Nephron (organoid): ENCODE measurements at regions not wholly inside any gene's neighbourhood (a gene's known extent, or its start where the extent isn't known, plus 50 kb on each side); places are given as distances from the start of the nearest gene placed in this dataset.
"Not testable (repeated sequence)": the region's sequence is repeated elsewhere in the genome, so short reads cannot be mapped to it uniquely, and the experiment has no call there.

Source experiments
- H3K27ac Mint-ChIP-seq, 3 experiments: 2 replicates each; pipeline ENCODE4 v1.8.0; 2020; ENCODE audit warnings: mixed read lengths in 3 of 3, mild to moderate bottlenecking in 2 of 3, moderate library complexity in 1 of 3
- H3K27me3 Mint-ChIP-seq: 2 replicates; pipeline ENCODE4 v1.8.0; 2021; ENCODE audit warnings: low read depth, mild to moderate bottlenecking, moderate library complexity, mixed read lengths
- H3K36me3 Mint-ChIP-seq: 2 replicates; pipeline ENCODE4 v1.8.0; 2020; ENCODE audit warnings: low read depth, mixed read lengths
- H3K4me1 Mint-ChIP-seq: 2 replicates; pipeline ENCODE4 v1.8.0; 2020; ENCODE audit warnings: mixed read lengths
- H3K4me3 Mint-ChIP-seq, 3 experiments: 2 replicates each; pipeline ENCODE4 v1.8.0; 2020; ENCODE audit warnings: mild to moderate bottlenecking in 3 of 3, mixed read lengths in 3 of 3, moderate library complexity in 2 of 3
- H3K9me3 Mint-ChIP-seq: 2 replicates; pipeline ENCODE4 v1.8.0; 2020; ENCODE audit warnings: mixed read lengths

DNA sequence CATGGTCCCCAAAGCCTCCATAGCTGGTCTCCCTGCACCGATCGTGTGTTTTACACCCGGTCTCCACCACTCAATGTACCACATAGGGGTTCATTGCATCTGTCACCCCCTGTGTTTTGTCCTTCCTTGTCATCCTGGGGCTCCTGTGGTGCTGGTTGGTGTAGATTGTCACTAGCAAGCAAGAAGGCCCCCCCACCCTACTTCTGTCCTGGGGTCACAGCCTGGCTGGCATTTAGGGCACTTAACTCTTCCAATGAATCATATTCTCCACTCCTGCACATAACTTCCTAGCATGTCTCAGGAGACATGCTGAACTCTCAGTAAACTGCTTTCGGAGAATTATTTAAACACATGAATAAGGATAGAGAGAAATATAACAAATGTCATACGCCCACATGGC is 161.4 kb downstream of the BCL2L11 start:
- not testable (repeated sequence) for H3K27ac Mint-ChIP-seq, H3K9me3 Mint-ChIP-seq, H3K27me3 Mint-ChIP-seq, H3K4me1 Mint-ChIP-seq, H3K36me3 Mint-ChIP-seq, H3K4me3 Mint-ChIP-seq

DNA sequence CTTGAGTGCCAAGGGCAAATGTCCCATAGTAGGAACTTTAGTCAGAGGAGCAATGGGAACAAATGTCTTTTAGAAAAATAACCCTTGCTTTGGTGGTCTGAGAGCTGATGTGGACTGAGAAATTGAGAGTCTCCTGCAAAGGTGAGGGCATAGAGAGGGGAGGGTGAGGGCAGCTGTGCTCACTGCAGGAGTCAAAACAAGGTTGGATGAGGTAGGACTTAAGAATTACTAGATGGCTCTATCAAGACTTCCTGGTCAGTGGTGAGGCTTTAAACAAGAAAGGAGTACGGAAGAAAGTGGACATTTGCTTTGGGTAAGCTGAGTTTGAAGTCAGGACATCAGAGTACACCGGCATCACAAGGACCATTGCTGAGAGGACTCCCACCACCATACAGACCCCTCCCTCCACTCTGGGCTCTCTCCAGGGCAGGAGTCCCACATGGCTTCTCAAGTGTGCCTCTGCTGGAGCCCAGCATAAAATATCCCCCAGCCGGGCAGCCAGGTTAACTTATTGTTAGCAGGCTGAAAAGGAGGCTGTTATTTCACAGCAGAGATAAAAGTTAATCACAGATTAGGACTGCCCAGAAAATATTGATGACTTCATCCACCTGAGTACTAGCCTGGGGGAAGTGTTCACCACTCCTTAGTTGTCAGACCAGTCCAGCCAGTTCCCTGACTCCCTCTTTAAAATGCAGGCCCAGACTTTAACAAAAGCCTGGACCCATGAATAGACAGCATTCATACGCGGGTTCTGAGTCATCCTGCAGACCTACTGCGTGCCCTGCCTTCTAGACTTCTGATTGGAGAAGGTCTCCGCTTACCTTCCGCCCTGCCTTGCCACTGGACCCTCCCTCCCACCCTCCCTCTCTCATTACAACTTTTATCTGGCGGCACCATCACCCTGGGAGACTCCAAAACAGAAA is 167.2 kb downstream of the BCL2L11 start:
- H3K36me3 Mint-ChIP-seq, H3K27me3 Mint-ChIP-seq, H3K4me3 Mint-ChIP-seq, H3K4me1 Mint-ChIP-seq, H3K9me3 Mint-ChIP-seq: not testable (repeated sequence)
- peak overlapping the region in 1 of 3 experiments; percentile 23 for H3K27ac Mint-ChIP-seq

DNA sequence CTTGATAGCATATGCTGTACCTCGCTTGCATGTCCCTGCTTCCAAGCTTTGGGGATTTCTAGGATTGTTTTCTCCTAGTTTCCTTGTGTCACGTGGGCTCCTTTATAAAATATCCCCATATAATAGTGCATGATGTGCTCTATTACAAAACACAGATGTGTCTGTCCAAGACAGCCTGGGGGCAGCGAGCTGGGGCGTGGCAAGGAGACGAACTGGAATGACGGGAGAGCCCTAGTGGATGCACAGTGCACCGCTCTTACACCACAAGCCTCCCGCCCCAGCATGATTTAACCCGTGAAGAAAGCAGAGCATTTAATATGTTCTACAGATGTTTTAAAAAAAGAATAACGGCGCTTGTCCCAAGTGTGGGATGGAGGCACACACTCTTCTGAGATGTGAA is 169.7 kb downstream of the BCL2L11 start:
- not testable (repeated sequence) for H3K4me3 Mint-ChIP-seq, H3K4me1 Mint-ChIP-seq, H3K9me3 Mint-ChIP-seq, H3K27ac Mint-ChIP-seq, H3K36me3 Mint-ChIP-seq, H3K27me3 Mint-ChIP-seq

DNA sequence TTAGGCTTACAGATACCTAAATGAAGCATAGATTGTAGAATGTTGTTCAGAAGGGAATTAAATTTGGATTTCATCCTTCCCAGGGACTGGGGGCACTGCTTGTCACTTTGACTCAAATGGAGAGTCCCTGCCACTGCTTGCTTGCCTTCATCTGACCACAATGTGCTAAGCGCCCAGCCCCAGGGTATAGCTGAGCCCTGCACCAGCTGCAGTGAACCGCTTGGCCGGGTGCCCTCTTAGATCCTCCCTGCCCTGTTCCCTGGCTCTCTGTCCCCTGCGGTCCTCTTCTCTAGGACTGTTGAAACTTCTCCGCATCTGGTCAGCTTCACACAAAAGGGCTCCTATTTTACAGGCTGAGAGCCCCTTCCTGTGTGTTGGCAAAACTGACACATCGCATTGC is 170.9 kb downstream of the BCL2L11 start:
- H3K4me1 Mint-ChIP-seq, H3K9me3 Mint-ChIP-seq, H3K27me3 Mint-ChIP-seq, H3K27ac Mint-ChIP-seq, H3K4me3 Mint-ChIP-seq, H3K36me3 Mint-ChIP-seq: not testable (repeated sequence)

DNA sequence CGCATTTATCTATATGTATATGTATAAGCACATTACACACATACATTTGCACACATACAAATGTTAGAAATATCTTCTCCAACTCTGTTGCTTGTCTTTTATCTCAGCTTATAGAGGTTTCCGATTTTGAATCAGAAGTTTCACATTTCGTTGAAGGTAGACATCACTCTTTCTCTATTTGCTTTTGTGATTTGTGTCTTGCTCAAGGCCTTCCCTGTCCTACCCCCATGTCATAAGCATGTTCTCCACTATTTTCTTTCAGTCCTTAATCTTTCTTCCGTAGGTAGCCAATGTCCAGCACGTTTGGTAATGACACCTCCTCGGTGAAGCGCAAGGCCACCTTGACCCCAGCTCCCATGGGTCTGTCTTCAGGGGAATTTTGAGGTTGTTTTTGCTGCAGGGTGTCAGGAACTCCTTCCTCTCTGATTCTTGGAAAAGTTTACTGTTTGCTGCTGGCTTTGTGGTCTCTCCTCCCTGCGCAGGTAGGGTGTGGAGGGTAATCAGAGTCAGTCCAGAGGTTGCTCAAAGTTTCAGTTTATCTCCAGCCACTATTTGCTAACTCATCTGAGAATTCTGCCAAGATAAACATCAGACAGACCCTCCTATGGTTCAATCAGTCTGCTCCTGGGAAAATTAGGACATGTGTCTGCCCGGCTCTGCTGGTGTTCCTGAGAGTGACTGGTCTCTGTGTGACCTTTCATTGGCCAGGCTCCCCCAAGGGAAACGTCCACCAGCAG is 171.7 kb downstream of the BCL2L11 start:
- not testable (repeated sequence) for H3K4me1 Mint-ChIP-seq, H3K9me3 Mint-ChIP-seq, H3K4me3 Mint-ChIP-seq, H3K27ac Mint-ChIP-seq, H3K36me3 Mint-ChIP-seq, H3K27me3 Mint-ChIP-seq

DNA sequence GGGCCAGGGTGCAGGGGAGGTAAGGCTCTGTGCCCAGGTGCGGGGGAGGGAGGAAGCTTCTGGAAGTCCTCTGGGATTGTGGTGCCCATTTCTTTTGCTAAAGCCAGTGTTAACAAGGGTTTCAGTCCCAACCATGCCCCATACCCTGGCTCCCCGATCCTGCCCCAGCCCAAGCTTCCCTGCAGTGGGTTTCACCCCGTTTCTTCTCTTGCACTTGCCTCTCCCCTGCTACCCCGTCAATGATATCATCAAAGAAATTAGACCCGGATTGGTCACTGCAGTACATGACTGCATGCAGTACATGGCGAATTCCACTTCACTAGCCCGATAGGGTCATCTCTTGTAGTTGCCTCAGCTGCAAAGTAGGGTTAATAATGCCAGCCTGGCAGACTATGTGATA is 174.0 kb downstream of the BCL2L11 start:
- H3K27me3 Mint-ChIP-seq, H3K4me1 Mint-ChIP-seq, H3K36me3 Mint-ChIP-seq, H3K4me3 Mint-ChIP-seq, H3K27ac Mint-ChIP-seq, H3K9me3 Mint-ChIP-seq: not testable (repeated sequence)

DNA sequence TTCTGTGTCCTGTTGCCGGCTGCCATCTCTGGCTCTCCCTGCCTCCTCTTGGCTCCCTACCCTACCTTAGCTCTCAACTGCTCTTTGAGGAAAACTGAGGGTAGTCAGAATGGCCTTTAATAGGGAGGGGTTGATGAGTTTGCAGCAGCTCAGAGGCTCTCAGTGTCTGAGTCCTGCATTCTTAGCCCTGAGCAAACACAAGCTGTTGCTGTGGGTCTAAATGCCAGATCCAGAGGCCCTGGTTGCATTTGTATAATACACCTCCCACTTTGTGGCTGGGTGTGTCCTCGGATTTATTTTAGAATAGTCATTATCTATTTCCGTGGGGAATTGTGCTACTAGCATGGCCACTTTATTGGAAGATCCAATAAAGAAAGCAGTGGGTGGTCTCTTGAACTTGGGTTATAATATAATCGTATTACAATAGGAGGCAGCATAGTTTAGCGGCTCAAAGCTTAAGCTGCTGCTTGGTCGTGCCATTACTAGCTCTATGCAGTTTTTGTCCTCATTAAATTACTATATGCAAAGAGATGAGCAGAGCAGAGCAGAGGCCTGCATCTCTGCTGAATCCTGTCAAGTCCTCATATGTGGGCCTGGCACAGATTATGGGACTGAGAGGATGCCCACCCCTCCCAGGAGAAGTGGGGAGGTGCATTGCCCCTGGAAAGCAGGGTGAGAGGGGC is 175.5 kb downstream of the BCL2L11 start:
- not testable (repeated sequence) for H3K4me3 Mint-ChIP-seq, H3K27ac Mint-ChIP-seq, H3K9me3 Mint-ChIP-seq, H3K36me3 Mint-ChIP-seq, H3K4me1 Mint-ChIP-seq, H3K27me3 Mint-ChIP-seq

DNA sequence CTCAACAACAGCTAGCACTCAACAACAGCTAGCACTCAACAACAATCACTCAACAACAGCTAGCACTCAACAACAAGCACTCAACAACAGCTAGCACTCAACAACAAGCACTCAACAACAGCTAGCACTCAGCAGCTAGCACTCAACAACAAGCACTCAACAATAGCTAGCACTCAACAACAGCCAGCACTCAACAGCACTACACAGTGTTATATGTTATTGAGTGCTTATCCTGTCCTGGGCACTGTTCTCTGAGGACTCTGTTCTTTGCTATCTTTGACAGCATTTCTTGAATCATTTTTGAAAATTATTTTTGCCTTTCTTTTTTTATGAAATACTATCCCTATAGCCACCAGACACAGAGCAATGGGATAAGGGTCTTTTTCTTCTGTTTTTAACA is 176.4 kb downstream of the BCL2L11 start:
- not testable (repeated sequence) for H3K9me3 Mint-ChIP-seq

DNA sequence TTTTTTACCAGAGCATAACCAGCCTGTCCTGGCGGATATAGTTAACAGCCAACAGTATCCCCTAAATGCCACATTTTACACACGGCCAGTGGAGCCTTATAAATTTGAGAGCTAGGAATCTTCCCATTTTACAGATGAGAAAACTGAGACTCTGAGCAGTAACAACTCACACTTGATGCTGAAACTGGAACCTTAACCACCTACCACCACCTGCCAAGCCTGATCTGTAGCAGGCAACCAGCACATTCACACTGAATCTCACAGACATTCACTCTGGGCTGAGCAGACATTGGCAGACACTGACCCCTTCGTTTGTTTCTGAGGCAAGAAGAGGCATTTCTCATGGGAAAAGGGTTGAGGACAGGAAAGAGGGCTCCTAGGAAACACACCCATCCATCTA is 178.2 kb downstream of the BCL2L11 start:
- not testable (repeated sequence) for H3K27ac Mint-ChIP-seq, H3K9me3 Mint-ChIP-seq, H3K36me3 Mint-ChIP-seq, H3K4me1 Mint-ChIP-seq, H3K4me3 Mint-ChIP-seq, H3K27me3 Mint-ChIP-seq

More for the DNA sequence above, 176.4 kb downstream of the BCL2L11 start:
- not testable (repeated sequence) for H3K4me3 Mint-ChIP-seq, H3K4me1 Mint-ChIP-seq, H3K27ac Mint-ChIP-seq, H3K36me3 Mint-ChIP-seq, H3K27me3 Mint-ChIP-seq

DNA sequence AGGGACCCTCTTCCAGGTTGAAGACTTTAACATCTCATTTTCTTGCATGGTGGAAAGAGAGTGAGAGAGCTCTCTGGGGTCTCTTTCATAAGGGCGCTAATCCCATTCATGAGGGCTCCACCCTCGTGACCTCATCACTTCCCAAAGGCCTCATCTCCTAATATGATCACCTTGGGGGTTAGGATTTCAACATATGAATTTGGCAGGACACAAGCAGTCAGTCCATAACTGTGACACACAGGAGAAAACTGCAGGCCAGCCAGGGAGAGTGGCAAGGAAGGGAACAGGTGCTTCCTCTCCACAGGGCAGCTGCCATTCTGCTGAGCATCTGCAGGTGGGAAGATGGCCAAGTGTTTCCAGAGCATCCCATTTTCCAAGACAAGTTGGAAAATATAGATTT is 178.9 kb downstream of the BCL2L11 start:
- H3K36me3 Mint-ChIP-seq, H3K4me3 Mint-ChIP-seq, H3K27ac Mint-ChIP-seq, H3K27me3 Mint-ChIP-seq, H3K9me3 Mint-ChIP-seq, H3K4me1 Mint-ChIP-seq: not testable (repeated sequence)

DNA sequence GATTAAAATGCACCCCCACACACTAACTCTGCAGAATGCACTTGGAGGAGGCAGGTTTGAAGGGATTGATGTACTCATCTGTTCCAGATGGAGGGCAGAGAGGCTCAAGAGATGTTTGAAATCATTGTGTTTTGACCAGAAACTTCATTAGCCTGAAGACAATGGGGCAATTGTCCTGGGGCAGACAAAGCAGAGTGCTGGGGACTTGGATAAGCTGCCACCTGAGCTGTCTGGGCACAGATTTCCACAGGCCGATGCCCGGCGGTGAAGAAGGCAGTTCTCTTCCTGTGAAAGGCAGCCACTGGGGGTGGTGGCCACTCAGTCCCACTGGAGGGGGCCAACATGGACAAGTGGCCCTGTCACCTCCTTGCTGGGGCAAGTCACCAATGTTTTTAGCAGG is 181.0 kb downstream of the BCL2L11 start:
- not testable (repeated sequence) for H3K27me3 Mint-ChIP-seq, H3K27ac Mint-ChIP-seq, H3K4me3 Mint-ChIP-seq, H3K36me3 Mint-ChIP-seq, H3K9me3 Mint-ChIP-seq
- peaks cover 11% of the 10 kb centered on the region for H3K4me1 Mint-ChIP-seq

DNA sequence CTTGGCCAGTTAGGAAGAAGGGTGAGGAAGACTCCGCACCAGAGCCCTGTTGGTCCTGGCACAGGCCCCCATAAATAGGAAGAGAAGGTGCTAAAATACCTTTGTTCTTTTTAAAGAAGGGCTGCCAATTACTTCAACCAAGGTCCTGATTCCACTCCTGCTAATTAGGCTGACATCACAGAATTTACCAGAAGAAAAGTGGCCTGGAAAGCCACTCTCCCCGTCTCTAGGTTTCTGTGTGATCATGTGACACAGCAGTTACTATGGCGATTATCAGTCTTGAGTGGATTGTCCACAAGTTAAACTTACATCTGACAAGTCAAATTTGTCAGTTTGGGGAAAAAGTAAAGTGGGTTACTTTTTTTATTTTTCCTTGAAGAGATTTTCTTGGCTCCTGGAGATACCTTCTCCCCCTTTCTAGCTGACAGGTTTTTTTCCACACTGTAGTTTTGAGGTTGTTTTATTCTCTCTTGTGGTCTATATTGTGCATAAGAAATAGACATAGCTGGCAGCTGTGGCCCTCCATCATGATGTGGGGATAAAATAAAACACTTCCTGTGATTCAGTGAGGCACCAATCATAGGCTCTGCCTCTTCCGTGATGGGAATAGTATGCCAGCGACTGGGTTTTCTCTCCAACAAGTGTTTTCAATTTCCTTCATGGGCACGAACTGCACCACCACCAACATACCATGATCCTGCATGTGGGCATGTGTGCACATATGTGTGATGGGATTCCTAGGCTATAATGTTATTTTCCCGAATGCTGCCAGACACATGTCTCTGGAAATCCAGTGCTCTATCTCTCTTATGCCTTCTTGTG is 181.9 kb downstream of the BCL2L11 start:
- not testable (repeated sequence) for H3K36me3 Mint-ChIP-seq, H3K4me3 Mint-ChIP-seq, H3K27ac Mint-ChIP-seq, H3K27me3 Mint-ChIP-seq, H3K9me3 Mint-ChIP-seq
- H3K4me1 Mint-ChIP-seq = peaks cover 11% of the 10 kb centered on the region

DNA sequence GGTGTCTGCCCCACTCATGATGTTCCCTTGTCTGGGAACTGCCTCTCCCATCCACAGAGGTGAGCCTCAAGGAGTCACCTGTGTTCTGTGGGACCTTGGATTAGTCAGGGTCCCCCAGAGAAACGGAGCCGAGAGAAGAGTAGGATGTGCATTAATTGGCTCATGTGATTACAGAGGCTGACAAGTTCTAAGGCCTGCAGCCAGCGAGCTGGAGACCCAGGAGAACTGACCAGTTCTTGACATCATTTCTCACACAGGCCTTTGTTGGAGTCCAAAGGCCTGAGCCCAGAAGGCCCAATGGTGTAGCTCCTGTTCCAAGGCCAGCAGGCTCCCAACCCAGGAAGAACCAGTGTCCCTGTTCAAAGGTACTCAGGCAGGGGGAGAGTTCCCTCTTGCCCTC is 186.6 kb downstream of the BCL2L11 start:
- H3K9me3 Mint-ChIP-seq, H3K4me3 Mint-ChIP-seq, H3K27ac Mint-ChIP-seq, H3K4me1 Mint-ChIP-seq, H3K27me3 Mint-ChIP-seq, H3K36me3 Mint-ChIP-seq: not testable (repeated sequence)

DNA sequence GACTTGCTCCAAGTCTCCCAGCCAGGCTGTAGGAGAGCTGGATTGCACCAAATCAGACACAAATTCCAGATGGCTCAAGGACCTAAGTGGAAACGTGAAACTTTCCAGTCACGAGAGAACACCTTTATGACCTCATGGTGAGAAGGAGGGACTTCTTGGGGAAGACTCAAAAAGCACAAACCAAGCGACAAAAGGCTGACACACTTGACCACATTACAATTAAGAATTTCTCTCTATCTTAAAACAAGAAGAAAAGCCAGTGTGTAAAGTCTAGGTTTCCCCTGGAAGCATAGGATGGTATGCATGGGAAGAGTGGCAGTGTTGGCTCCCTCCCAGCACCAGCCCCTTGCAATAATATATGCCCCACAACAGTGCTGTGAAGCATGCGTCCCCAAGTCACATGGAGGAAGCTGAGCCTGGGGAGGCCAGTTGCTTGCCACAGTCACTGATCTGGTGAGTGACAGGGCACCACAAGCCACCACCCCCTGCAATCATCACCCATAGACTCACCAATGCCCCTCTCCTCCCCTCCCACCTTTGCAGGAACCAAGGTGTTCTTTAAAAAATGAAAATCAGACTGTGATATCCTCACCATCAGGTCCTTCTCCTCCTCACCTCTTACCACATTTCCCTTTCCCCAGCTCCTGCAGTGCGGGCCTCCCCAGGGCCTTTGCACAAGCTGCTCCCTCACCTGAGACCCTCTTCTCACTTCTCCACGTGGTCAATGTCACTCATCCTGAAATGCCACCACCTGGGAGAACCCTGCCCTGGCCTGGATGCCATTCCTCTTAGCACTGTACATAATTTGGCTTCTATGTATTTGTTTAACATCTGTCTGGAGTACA is 188.7 kb downstream of the BCL2L11 start:
- not testable (repeated sequence) for H3K4me3 Mint-ChIP-seq, H3K27me3 Mint-ChIP-seq

More for the DNA sequence above, 188.7 kb downstream of the BCL2L11 start:
- H3K27ac Mint-ChIP-seq = peak overlapping the region in 1 of 3 experiments; percentile 58
- not testable (repeated sequence) for H3K4me1 Mint-ChIP-seq, H3K9me3 Mint-ChIP-seq, H3K36me3 Mint-ChIP-seq
